Esophagus squamous epithelium (tissue), 5 donors: ENCODE measurements at regions not wholly inside any gene's neighbourhood (a gene's known extent, or its start where the extent isn't known, plus 50 kb on each side); places are given as distances from the start of the nearest gene placed in this dataset.

Source experiments
- DNase-seq: peaks from one replicate; lab custom pipeline; 2025; lab: John Stamatoyannopoulos, UW
- H3K27ac ChIP-seq, 4 donors: fragments of 200-600 bp; sonication (generic); one replicate each; pipeline ENCODE4 v1.5.1; 2016 to 2019; ENCODE audit warnings: mild to moderate bottlenecking in 1 of 4
- H3K27me3 ChIP-seq, 4 donors: fragments of 200-600 bp; sonication (generic); 1 replicate in 3 of 4; 2 replicates in 1 of 4; pipeline versions ENCODE4 v1.5.1 to v1.6.0; 2017 to 2021; ENCODE audit warnings: antibody characterized with exemption in 1 of 4
- H3K36me3 ChIP-seq, 3 donors: fragments of 200-600 bp; sonication (generic); one replicate each; pipeline ENCODE4 v1.5.1; 2016 to 2019
- H3K4me1 ChIP-seq, 3 donors: fragments of 200-600 bp; sonication (generic); one replicate each; pipeline ENCODE4 v1.5.1; 2017 to 2019
- H3K4me3 ChIP-seq, 4 donors: fragments of 200-600 bp; sonication (generic); 1 replicate in 3 of 4; 2 replicates in 1 of 4; pipeline ENCODE4 v1.5.1; 2016 to 2019; ENCODE audit warnings: mild to moderate bottlenecking in 2 of 4, moderate library complexity in 1 of 4
- H3K9me3 ChIP-seq, 3 donors: fragments of 200-600 bp; sonication (generic); one replicate each; pipeline ENCODE4 v1.5.1; 2016 to 2019
- CTCF ChIP-seq, 6 experiments: fragments of 450-650 bp in 4 of 6; fragments of 200-600 bp in 2 of 6; sonication (generic) in 2 of 6; IDR thresholded peaks; one replicate each; pipeline ENCODE4 v1.5.1; 2016 to 2019; ENCODE audit warnings: antibody characterized with exemption in 6 of 6, mild to moderate bottlenecking in 4 of 6, moderate library complexity in 4 of 6
- POLR2A ChIP-seq, 4 donors: fragments of 450-650 bp; IDR thresholded peaks; one replicate each; pipeline ENCODE4 v1.6.1; 2017; ENCODE audit warnings: antibody characterized with exemption in 4 of 4, mild to moderate bottlenecking in 4 of 4, moderate library complexity in 3 of 4
- WGBS, 2 donors: methylation state at CpG; one replicate each; pipeline ENCODE4 v1.1.5; 2018; 5-methylcytosine and 5-hydroxymethylcytosine counted together
- intact Hi-C: fragments of 100-400 bp; cut with DNase I; formaldehyde crosslinking; loops from one replicate; pipeline ENCODE4 v1.15.0; 2022
- donor health status: DM: yes; HTN: yes; CAD: no.

DNA sequence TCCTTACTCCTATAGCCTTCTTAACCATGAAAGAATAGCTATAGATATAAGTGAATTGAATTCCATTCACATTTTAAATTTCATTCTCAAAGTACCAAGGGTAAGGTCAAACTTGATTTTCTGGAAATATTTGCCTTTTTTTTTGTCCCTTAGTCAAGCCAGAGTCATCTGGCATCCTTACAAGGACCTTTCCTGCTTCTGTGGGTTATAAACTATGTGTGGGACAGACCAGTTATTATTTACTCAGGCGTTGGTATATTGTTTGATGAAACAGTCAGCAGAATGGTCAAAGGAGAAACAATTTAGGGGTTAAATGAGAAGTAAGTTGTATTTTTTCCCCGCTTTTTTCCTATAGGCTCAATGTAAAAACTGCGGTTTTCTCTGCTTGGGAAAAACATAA lies 1103.2 kb upstream of the ZEB2 start:
- no peak overlapping the region for H3K27ac ChIP-seq
- TF ChIP-seq CTCF (IDR thresholded peaks at IDR 0.05) (no peak), POLR2A (IDR thresholded peaks at IDR 0.05) (no peak)
- no peak overlapping the region for H3K4me3 ChIP-seq
- H3K9me3 ChIP-seq: no peaks in the 10 kb centered on the region
- no peaks in the 10 kb centered on the region for H3K36me3 ChIP-seq
- no peaks in the 10 kb centered on the region for H3K27me3 ChIP-seq
- WGBS, 2 donors: 80 to 83% methylated on average over 3 of the region's 3 CpGs
- intact Hi-C loops: no loop called here
- DNase-seq: no peak
- H3K4me1 ChIP-seq: no peaks in the 10 kb centered on the region

- intact Hi-C loops: no loop called here
- Histone ChIP-seq H3K27me3 (no peaks in the 10 kb centered on the region), H3K9me3 (no peaks in the 10 kb centered on the region), H3K36me3 (no peaks in the 10 kb centered on the region), H3K4me1 (no peaks in the 10 kb centered on the region), H3K27ac (no peak overlapping the region), H3K4me3 (no peak overlapping the region)
- TF ChIP-seq CTCF (IDR thresholded peaks at IDR 0.05) (no peak), POLR2A (IDR thresholded peaks at IDR 0.05) (no peak)
- DNase-seq: no peak
- WGBS, 2 donors: 67 to 85% methylated on average over 2 of the region's 2 CpGs
Observed at GRCh38 chr2:145622285-145622684, 1102.4 kb upstream of the ZEB2 start.

DNA sequence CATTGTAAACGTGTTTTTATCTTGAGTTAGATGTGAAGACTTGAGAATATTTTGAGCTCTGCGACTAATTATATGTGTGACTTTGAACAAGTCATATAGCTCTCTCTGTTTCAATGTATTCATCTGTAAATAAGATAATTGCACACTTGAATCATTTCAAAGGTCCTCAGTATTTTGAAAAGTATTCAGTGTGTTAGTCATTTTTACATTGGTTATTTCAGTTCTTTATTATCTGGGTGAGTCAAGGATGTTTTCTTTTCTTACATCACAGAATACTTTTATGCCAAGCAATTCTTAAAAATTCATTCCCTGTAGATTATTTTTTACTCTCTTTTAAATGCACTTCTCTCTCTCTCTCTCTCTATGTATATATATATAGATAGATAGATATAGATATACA lies 1098.0 kb upstream of the ZEB2 start:
- no peaks in the 10 kb centered on the region for H3K9me3 ChIP-seq
- intact Hi-C loops: no loop called here
- no peak overlapping the region for H3K27ac ChIP-seq
- DNase-seq: no peak
- 38 to 52% methylated on average over 2 of the region's 2 CpGs for WGBS, 2 donors
- H3K27me3 ChIP-seq: no peaks in the 10 kb centered on the region
- TF ChIP-seq CTCF (IDR thresholded peaks at IDR 0.05) (no peak), POLR2A (IDR thresholded peaks at IDR 0.05) (no peak)
- H3K4me1 ChIP-seq: no peaks in the 10 kb centered on the region
- no peak overlapping the region for H3K4me3 ChIP-seq
- no peaks in the 10 kb centered on the region for H3K36me3 ChIP-seq

- no peaks in the 10 kb centered on the region for H3K9me3 ChIP-seq
- no peak overlapping the region for H3K27ac ChIP-seq
- no peak for DNase-seq
- WGBS, 2 donors: 75 to 81% methylated on average over 1 of the region's 1 CpG
- intact Hi-C loops: no loop called here
- H3K36me3 ChIP-seq: no peaks in the 10 kb centered on the region
- H3K4me3 ChIP-seq: no peak overlapping the region
- H3K4me1 ChIP-seq: no peaks in the 10 kb centered on the region
- no peaks in the 10 kb centered on the region for H3K27me3 ChIP-seq
- TF ChIP-seq POLR2A (IDR thresholded peaks at IDR 0.05): no peak
- TF ChIP-seq CTCF (IDR thresholded peaks at IDR 0.05): no peak
Observed at GRCh38 chr2:145617420-145617819, 1097.5 kb upstream of the ZEB2 start.

DNA sequence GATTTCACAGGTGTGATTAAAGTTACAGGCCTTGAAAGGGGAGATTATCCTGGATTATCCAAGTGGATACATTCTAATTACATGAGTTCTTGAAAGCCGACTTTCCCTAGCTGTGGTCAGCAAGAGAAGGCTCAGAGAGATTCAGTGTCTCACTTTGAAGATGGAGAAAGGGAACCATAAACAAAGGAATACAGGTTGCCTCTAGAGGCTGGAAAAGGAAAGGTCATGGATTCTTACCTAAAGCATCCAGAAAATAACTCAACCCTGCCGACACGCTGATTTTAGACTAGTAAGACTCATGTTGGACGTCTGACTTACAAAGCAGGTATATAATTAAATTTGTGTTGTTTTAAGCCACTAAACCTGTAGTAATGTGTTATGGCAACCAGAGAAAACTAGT lies 1095.7 kb upstream of the ZEB2 start:
- no peak for TF ChIP-seq POLR2A (IDR thresholded peaks at IDR 0.05)
- intact Hi-C loops: no loop called here
- WGBS, 2 donors: 78 to 79% methylated on average over 4 of the region's 4 CpGs

DNA sequence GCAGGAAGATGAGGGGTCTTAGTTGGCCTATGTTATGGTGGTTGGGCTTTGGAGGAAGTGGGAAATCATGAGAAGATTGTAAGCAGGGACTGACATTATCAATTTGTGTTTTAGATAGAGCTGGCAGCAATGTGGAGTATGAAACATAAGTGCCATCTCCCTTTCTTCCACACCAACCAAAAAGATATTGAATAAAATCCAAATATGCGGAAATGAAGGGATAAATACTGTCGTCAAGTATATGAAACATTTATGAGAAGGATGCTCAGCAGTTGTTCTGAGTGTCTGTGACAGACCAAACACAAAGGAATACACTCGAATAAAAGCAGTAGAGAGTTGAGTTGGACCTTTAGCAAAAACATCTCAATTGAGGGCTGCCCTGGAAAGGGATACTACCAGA lies 1090.0 kb upstream of the ZEB2 start:
- Histone ChIP-seq H3K27ac (no peak overlapping the region), H3K4me1 (no peaks in the 10 kb centered on the region), H3K4me3 (no peak overlapping the region), H3K27me3 (no peaks in the 10 kb centered on the region), H3K36me3 (no peaks in the 10 kb centered on the region), H3K9me3 (no peaks in the 10 kb centered on the region)
- intact Hi-C loops: no loop called here
- TF ChIP-seq CTCF (IDR thresholded peaks at IDR 0.05): no peak
- no peak for TF ChIP-seq POLR2A (IDR thresholded peaks at IDR 0.05)
- no peak for DNase-seq
- 81 to 90% methylated on average over 3 of the region's 3 CpGs for WGBS, 2 donors

More for the DNA sequence above, 1095.7 kb upstream of the ZEB2 start:
- Histone ChIP-seq H3K9me3 (no peaks in the 10 kb centered on the region), H3K4me1 (no peaks in the 10 kb centered on the region), H3K36me3 (no peaks in the 10 kb centered on the region), H3K27ac (no peak overlapping the region), H3K27me3 (no peaks in the 10 kb centered on the region), H3K4me3 (no peak overlapping the region)
- DNase-seq: no peak
